Thoracic aorta (tissue), 2 donors: ENCODE measurements at regions not wholly inside any gene's neighbourhood (a gene's known extent, or its start where the extent isn't known, plus 50 kb on each side); places are given as distances from the start of the nearest gene placed in this dataset.

Experiments
- ATAC-seq: fragments of 150-250 bp; one replicate; pipeline ENCODE4 v1.8.0; 2017; ENCODE audit warnings: low read depth; ENCODE audit not compliant: insufficient number of reproducible peaks, low FRiP score
- DNase-seq: peaks from one replicate; pipeline ENCODE4 v3.0.0-alpha.2; 2020; ENCODE audit warnings: low spot score
- H3K27ac ChIP-seq, 2 donors: fragments of 200-600 bp; sonication (generic); 1 replicate in 1 of 2; 2 replicates in 1 of 2; pipeline ENCODE4 v1.5.1; 2016; ENCODE audit warnings: mild to moderate bottlenecking in 2 of 2, moderate library complexity in 2 of 2
- H3K27me3 ChIP-seq: fragments of 200-600 bp; sonication (generic); replicated peaks from 2 replicates; pipeline ENCODE4 v1.6.0; 2016; ENCODE audit warnings: mild to moderate bottlenecking; ENCODE audit not compliant: insufficient read depth
- H3K36me3 ChIP-seq: fragments of 200-600 bp; sonication (generic); one replicate; pipeline ENCODE4 v1.5.1; 2016
- H3K4me1 ChIP-seq, 2 donors: fragments of 200-600 bp; sonication (generic); 1 replicate in 1 of 2; 2 replicates in 1 of 2; pipeline versions ENCODE4 v1.5.1 to v1.6.0; 2016; ENCODE audit warnings: low read depth in 2 of 2, mild to moderate bottlenecking in 1 of 2; ENCODE audit not compliant: control insufficient read depth in 1 of 2
- H3K4me3 ChIP-seq: fragments of 200-600 bp; sonication (generic); 2 replicates; pipeline ENCODE4 v1.5.1; 2016; ENCODE audit warnings: mild to moderate bottlenecking
- H3K9me3 ChIP-seq: fragments of 200-600 bp; sonication (generic); 2 replicates; pipeline ENCODE4 v1.5.1; 2016
- CTCF ChIP-seq: fragments of 200-600 bp; sonication (generic); IDR thresholded peaks from one replicate; pipeline ENCODE4 v1.5.1; 2019; ENCODE audit warnings: antibody characterized with exemption

- H3K27me3 ChIP-seq = no peaks in the 10 kb centered on the region
Observed at GRCh38 chr14:81729622-81730021, 196.0 kb upstream of the SEL1L start.

DNA sequence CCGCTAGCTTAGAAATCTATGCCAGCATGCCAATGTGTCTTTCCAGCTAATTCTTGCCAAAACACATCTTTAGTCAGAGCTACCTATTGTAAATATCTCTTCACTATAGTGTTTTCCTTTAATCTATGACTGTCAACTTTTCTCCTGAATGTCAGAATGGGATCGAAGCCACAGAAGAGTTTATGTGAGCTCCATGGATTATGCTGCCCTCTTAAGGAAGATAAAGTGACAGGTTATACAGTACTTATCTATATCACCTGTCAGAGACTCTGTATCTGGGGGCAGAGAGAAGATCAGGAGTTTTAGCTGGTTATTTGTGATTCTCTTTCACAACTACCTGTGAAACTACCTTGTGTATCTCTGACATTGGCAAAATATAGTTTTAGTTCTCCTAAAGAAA is 204.3 kb upstream of the SEL1L start:
- no peak for TF ChIP-seq CTCF

More at GRCh38 chr14:81729622-81730021, 196.0 kb upstream of the SEL1L start:
- Histone ChIP-seq H3K36me3 (no peaks in the 10 kb centered on the region), H3K27ac (no peak overlapping the region), H3K9me3 (no peaks in the 10 kb centered on the region), H3K4me1 (peaks cover 0 to 13% of the 10 kb centered on the region in 2 donors), H3K4me3 (no peak overlapping the region)
- DNase-seq (no peak), ATAC-seq (no peak)
- no peak for TF ChIP-seq CTCF

GRCh38 chr14:81738946-81739659 is 205.4 kb upstream of the SEL1L start:
- no peaks in the 10 kb centered on the region for H3K27me3 ChIP-seq
- H3K9me3 ChIP-seq = no peaks in the 10 kb centered on the region
- H3K27ac ChIP-seq = no peak overlapping the region
- DNase-seq (no peak), ATAC-seq (no peak)
- TF ChIP-seq CTCF = no peak
- H3K36me3 ChIP-seq = no peaks in the 10 kb centered on the region
- no peaks in the 10 kb centered on the region for H3K4me1 ChIP-seq
- no peak overlapping the region for H3K4me3 ChIP-seq

More for the DNA sequence above, 204.3 kb upstream of the SEL1L start:
- Histone ChIP-seq H3K4me3 (no peak overlapping the region), H3K4me1 (no peaks in the 10 kb centered on the region), H3K27ac (no peak overlapping the region), H3K9me3 (no peaks in the 10 kb centered on the region), H3K36me3 (no peaks in the 10 kb centered on the region), H3K27me3 (no peaks in the 10 kb centered on the region)
- DNase-seq = no peak
- no peak for ATAC-seq

GRCh38 chr14:81743605-81744004 is 210.0 kb upstream of the SEL1L start:
- Histone ChIP-seq H3K4me1 (no peaks in the 10 kb centered on the region), H3K27me3 (no peaks in the 10 kb centered on the region)
- no peak for TF ChIP-seq CTCF

DNA sequence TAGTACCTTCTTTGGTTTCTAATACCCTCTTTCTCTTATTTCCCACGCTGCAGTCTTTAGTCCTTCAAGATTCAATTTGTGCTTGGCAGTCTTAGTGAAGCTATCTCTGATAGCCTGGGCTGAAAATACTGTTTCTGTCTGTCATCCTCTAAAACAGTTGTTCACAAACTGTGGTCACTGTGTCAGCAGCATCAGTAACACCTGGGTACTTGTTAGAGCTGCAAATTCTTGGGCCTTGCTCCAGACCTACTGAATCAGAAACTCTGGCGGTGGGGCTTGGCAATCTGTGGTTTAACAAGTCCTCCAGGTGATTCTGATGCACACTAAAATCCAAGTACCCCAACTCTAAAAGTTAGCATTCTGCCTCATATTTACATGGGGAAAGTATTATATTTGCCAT is 217.5 kb upstream of the SEL1L start:
- TF ChIP-seq CTCF = no peak
- DNase-seq = no peak
- Histone ChIP-seq H3K9me3 (no peaks in the 10 kb centered on the region), H3K4me1 (no peaks in the 10 kb centered on the region), H3K27ac (no peak overlapping the region), H3K36me3 (no peaks in the 10 kb centered on the region), H3K27me3 (no peaks in the 10 kb centered on the region), H3K4me3 (no peak overlapping the region)
- no peak for ATAC-seq

More at GRCh38 chr14:81743605-81744004, 210.0 kb upstream of the SEL1L start:
- Histone ChIP-seq H3K9me3 (no peaks in the 10 kb centered on the region), H3K27ac (no peak overlapping the region), H3K4me3 (no peak overlapping the region), H3K36me3 (no peaks in the 10 kb centered on the region)
- ATAC-seq (no peak), DNase-seq (no peak)
